Retinal pigment epithelial cell (primary cell): ENCODE measurements at regions not wholly inside any gene's neighbourhood (a gene's known extent, or its start where the extent isn't known, plus 50 kb on each side); places are given as distances from the start of the nearest gene placed in this dataset.

ENCODE experiments used
- DNase-seq: peaks from one replicate; pipeline ENCODE4 v3.0.0-alpha.2; 2010; ENCODE audit warnings: low read depth
- H3K4me3 ChIP-seq: 2 replicates; pipeline ENCODE4 v1.5.1; 2011; ENCODE audit warnings: mild to moderate bottlenecking, low read length, control low read depth, moderate library complexity
- TF ChIP-seq, protein P1 (sequence below): conservative IDR thresholded peaks from 2 replicates; pipeline ENCODE4 v1.5.1; 2011; ENCODE audit warnings: low read depth, low read length, control low read depth, inconsistent platforms

DNA sequence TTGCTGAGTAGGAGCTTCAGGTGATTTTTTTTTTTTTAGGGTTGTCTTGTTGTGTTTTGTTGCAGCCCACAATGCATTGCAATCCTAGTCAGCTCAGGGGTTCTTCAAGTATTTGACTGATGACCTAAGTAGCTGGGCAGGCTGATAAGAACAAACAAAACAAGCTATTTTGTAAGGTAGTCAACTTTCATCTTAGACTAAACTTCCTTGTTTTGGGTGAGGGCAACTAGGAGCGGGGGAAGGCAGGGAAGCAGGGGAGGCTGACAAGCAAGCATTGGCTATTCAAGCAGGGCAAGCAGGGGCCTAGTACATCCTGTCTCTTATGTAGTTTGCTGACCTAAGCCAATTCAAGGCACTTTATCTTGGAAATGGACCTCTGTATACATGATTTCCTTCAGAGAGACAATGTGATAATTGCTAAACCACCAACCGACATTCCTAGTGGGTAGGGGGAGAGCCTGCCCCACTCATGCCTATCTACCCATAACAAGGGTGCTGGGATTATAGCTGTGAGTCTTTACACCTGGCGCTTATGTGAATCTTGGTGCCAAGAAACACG lies 163.3 kb upstream of the PRKCQ start:
- no peak for DNase-seq
- no peak overlapping the region for H3K4me3 ChIP-seq

DNA sequence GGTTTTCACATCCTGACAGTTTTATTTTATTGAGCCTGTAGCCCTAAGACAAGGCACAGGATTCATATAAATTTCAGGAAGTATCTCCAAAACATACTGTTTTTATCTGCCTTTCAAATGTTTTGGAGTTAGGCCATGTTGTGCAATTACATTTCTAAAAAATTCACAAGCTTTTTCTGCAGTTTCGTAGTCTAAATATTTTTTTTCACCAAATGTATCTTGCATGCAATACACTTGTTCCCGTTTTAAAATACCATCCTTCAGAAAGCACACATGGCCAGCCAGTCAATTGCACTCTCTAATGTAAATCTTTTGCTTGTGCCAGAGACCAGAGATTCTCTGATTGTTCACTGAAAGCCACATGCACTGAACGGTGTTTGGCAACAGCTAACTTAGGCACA lies 161.5 kb upstream of the PRKCQ start:
- no peak overlapping the region for H3K4me3 ChIP-seq
- no peak for DNase-seq
- TF ChIP-seq, protein P1, sequence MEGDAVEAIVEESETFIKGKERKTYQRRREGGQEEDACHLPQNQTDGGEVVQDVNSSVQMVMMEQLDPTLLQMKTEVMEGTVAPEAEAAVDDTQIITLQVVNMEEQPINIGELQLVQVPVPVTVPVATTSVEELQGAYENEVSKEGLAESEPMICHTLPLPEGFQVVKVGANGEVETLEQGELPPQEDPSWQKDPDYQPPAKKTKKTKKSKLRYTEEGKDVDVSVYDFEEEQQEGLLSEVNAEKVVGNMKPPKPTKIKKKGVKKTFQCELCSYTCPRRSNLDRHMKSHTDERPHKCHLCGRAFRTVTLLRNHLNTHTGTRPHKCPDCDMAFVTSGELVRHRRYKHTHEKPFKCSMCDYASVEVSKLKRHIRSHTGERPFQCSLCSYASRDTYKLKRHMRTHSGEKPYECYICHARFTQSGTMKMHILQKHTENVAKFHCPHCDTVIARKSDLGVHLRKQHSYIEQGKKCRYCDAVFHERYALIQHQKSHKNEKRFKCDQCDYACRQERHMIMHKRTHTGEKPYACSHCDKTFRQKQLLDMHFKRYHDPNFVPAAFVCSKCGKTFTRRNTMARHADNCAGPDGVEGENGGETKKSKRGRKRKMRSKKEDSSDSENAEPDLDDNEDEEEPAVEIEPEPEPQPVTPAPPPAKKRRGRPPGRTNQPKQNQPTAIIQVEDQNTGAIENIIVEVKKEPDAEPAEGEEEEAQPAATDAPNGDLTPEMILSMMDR = no peak

More for the DNA sequence above, 163.3 kb upstream of the PRKCQ start:
- TF ChIP-seq, protein P1 = no peak

DNA sequence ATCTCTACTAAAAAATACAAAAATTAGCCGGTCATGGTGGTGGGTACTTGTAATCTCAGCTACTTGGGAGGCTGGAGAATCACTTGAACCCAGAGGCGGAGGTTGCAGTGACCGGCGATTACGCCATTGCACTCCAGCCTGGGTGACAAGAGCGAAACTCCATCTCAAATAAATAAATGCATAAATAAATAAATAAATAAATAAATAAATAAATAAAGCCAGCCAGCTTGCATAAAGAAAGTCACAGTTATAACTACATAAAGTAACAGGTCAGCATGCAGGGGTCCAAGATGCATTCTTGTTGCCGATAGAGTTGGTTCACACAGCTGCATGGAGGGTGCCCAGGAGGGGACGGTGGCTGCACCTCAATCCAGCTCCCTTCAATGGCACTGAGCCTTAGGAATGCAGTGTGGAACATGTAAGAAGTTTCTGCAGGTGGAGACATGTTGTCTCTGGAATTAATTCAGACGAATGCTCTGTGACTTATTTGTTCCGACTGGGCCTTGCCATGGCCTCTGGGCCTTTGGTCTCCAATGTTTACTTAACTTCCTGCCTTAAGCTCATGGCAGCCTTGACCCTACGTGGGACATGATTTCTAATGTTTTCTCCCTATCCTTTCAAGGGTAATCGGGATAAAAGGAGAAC lies 159.6 kb upstream of the PRKCQ start:
- no peak overlapping the region for H3K4me3 ChIP-seq
- DNase-seq = no peak
- TF ChIP-seq, protein P1 = no peak

DNA sequence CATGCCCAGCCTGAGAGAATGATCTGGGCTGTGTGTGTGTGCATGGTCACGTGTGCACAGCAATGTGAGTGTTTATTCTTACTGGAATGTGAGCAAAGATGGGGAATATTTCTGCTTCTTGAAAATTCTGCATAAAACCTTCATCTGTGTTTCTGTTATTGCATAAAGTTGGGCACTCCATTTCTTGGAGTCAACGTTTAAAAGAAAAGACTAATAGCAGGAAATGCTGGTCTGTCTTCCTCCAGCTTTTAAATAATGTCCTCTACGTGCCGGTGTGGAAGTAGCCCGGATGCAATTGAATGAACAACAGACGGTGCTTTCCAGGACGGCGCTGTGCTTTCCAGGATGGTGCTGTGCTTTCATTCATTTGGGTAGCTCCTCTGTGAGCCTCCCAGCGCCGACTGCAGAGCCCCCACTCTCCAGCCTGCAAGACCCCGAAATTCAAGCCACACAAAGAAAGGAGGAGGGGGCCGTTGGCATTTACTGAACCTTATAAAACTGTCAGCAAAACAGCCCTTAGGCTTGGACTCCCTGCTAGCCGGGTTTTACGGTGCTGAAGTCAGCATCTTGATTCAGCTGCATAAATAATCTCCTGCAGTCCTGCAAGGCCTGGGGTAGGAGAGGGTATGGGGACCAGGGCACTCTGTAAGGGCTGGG lies 158.2 kb upstream of the PRKCQ start:
- TF ChIP-seq, protein P1 = no peak
- H3K4me3 ChIP-seq = peak overlapping the region; percentile 41
- DNase-seq = peak; percentile 61

DNA sequence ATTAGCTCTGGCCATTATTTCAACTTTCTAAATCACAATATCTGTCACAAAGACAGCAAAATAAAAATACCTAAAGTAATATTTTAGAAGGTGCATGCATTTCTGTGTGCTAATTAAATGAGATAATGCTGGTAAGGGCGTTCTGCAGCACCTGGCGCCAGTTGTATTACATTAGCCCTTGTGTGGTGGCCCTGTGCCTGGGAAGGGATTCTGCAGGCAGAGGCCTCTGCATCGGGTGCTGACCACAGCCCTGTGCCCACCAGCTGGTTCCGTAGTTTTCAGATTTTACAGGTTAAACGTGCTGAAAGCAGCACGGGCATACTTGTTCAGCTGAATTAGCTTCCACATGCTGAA lies 157.7 kb upstream of the PRKCQ start:
- TF ChIP-seq, protein P1 = no peak
- H3K4me3 ChIP-seq = peak overlapping the region; percentile 41
- no peak for DNase-seq

DNA sequence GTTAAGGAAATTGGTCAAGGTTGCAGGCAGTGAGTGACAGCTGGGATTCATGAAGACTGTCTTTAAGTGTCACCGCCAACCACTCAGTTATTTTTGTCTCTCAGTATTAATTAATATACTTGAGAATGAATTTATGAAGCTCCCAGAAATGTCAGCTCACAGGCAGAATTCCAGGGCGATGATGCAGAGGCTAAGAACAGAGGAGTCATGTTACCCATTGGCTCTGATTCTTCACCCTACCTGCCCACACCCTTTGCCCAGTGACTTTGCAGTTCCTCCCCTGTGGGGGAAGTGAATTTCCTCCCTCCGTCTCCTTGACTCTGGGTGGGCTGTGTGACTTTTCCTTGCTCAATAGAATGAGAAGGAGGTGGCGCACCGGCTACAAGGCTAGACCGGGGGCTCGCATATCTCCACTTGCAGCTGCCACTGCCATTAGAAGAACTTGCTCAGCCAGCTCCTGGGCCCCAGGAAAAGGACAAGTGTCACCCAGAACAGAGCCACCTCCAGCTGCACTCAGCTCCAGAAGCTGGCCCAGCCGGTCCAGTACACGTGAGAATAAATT lies 157.1 kb upstream of the PRKCQ start:
- DNase-seq = peak; percentile 59
- TF ChIP-seq, protein P1 = no peak
- H3K4me3 ChIP-seq = no peak overlapping the region
